CD14-positive monocyte (primary cell): ENCODE measurements at regions not wholly inside any gene's neighbourhood (a gene's known extent, or its start where the extent isn't known, plus 50 kb on each side); places are given as distances from the start of the nearest gene placed in this dataset.

ENCODE experiments used
- DNase-seq, 3 donors: peaks; one replicate each; pipeline ENCODE4 v3.0.0-alpha.2; 2011 to 2022
- H2AFZ ChIP-seq: 2 replicates; pipeline ENCODE4 v1.6.0; 2012; ENCODE audit warnings: mild to moderate bottlenecking, low read depth, low read length, inconsistent platforms; ENCODE audit not compliant: insufficient read depth, poor library complexity, severe bottlenecking
- H3K27ac ChIP-seq, 2 donors: 1 replicate in 1 of 2; 2 replicates in 1 of 2; pipeline ENCODE4 v1.5.1; 2012 to 2013; ENCODE audit warnings: low read length in 2 of 2, control low read depth in 1 of 2, inconsistent platforms in 1 of 2, low read depth in 1 of 2, mild to moderate bottlenecking in 1 of 2
- H3K27me3 ChIP-seq, 2 donors: one replicate each; pipeline versions ENCODE4 v1.6.0 to v1.6.1; 2011 to 2013; ENCODE audit warnings: low read length in 2 of 2; ENCODE audit not compliant: control insufficient read depth in 2 of 2, insufficient read depth in 2 of 2
- H3K36me3 ChIP-seq, 2 donors: replicated peaks in 1 of 2; 1 replicate in 1 of 2; 2 replicates in 1 of 2; pipeline versions ENCODE4 v1.5.1 to v1.6.1; 2012 to 2013; ENCODE audit warnings: low read length in 2 of 2, control low read depth in 1 of 2, inconsistent platforms in 1 of 2, mild to moderate bottlenecking in 1 of 2; ENCODE audit not compliant: insufficient read depth in 2 of 2, control insufficient read depth in 1 of 2
- H3K4me1 ChIP-seq, 2 donors: 1 replicate in 1 of 2; 2 replicates in 1 of 2; pipeline versions ENCODE4 v1.5.1 to v1.6.1; 2012 to 2013; ENCODE audit warnings: low read length in 2 of 2, control low read depth in 1 of 2, inconsistent platforms in 1 of 2, mild to moderate bottlenecking in 1 of 2, moderate library complexity in 1 of 2; ENCODE audit not compliant: insufficient read depth in 2 of 2, control insufficient read depth in 1 of 2
- H3K4me2 ChIP-seq: replicated peaks from 2 replicates; pipeline ENCODE3; 2012; ENCODE audit warnings: low read length, moderate library complexity, mild to moderate bottlenecking; ENCODE audit not compliant: poor library complexity, severe bottlenecking; ENCODE audit errors: extremely low read depth
- H3K4me3 ChIP-seq, 3 experiments: fragments of 200-600 bp in 1 of 3; sonication (generic) in 1 of 3; replicated peaks in 1 of 3; 1 replicate in 2 of 3; 2 replicates in 1 of 3; pipeline ENCODE4 v1.5.1; 2011 to 2013; ENCODE audit warnings: low read length in 3 of 3, mild to moderate bottlenecking in 3 of 3, control low read depth in 2 of 3, low read depth in 2 of 3, inconsistent platforms in 1 of 3, moderate library complexity in 1 of 3
- H3K79me2 ChIP-seq: 2 replicates; pipeline ENCODE4 v1.6.0; 2012; ENCODE audit warnings: mild to moderate bottlenecking, control low read depth, inconsistent platforms, low read length, moderate library complexity; ENCODE audit not compliant: insufficient read depth
- H3K9ac ChIP-seq: 2 replicates; pipeline ENCODE4 v1.6.0; 2017; ENCODE audit warnings: low read length, mild to moderate bottlenecking; ENCODE audit not compliant: insufficient read depth, poor library complexity, severe bottlenecking
- H3K9me3 ChIP-seq, 2 donors: replicated peaks in 1 of 2; 1 replicate in 1 of 2; 2 replicates in 1 of 2; pipeline versions ENCODE4 v1.5.1 to v1.6.1; 2012 to 2013; ENCODE audit warnings: low read length in 2 of 2, control low read depth in 1 of 2; ENCODE audit not compliant: control insufficient read depth in 1 of 2, insufficient read depth in 1 of 2
- H4K20me1 ChIP-seq: 2 replicates; pipeline ENCODE4 v1.6.0; 2012; ENCODE audit warnings: mild to moderate bottlenecking, low read length, control low read depth, moderate library complexity; ENCODE audit not compliant: insufficient read depth
- H3K27ac Mint-ChIP-seq, 7 donors: one replicate each; pipeline ENCODE4 v1.8.0; 2020; ENCODE audit warnings: mild to moderate bottlenecking in 7 of 7, mixed read lengths in 7 of 7, moderate library complexity in 6 of 7, inconsistent platforms in 2 of 7
- H3K27me3 Mint-ChIP-seq, 3 donors: one replicate each; pipeline ENCODE4 v1.8.0; 2021 to 2022; ENCODE audit warnings: low read depth in 3 of 3, mild to moderate bottlenecking in 3 of 3, mixed read lengths in 3 of 3, moderate library complexity in 3 of 3, inconsistent platforms in 1 of 3
- H3K36me3 Mint-ChIP-seq, 2 donors: one replicate each; pipeline ENCODE4 v1.8.0; 2020; ENCODE audit warnings: mixed read lengths in 2 of 2, inconsistent platforms in 1 of 2, mild to moderate bottlenecking in 1 of 2
- H3K4me1 Mint-ChIP-seq: one replicate; pipeline ENCODE4 v1.8.0; 2020; ENCODE audit warnings: mild to moderate bottlenecking, mixed read lengths
- H3K4me3 Mint-ChIP-seq, 2 donors: one replicate each; pipeline ENCODE4 v1.8.0; 2020; ENCODE audit warnings: mild to moderate bottlenecking in 2 of 2, mixed read lengths in 2 of 2, moderate library complexity in 1 of 2
- H3K9me3 Mint-ChIP-seq, 7 donors: one replicate each; pipeline ENCODE4 v1.8.0; 2020 to 2022; ENCODE audit warnings: mixed read lengths in 7 of 7, mild to moderate bottlenecking in 6 of 7, moderate library complexity in 6 of 7, inconsistent platforms in 2 of 7
- WGBS: methylation state at CpG from one replicate; pipeline ENCODE4 v1.1.5; 2013; ENCODE audit warnings: missing lambda C conversion rate; ENCODE audit not compliant: insufficient coverage; 5-methylcytosine and 5-hydroxymethylcytosine counted together
- intact Hi-C, 2 donors: fragments of 100-400 bp; cut with micrococcal nuclease; formaldehyde crosslinking; loops; one replicate each; pipeline versions ENCODE4 v1.15.0 to v1.15.1; 2023
- TF ChIP-seq, protein P1 (sequence below): fragments of 200-600 bp; IDR thresholded peaks from one replicate; pipeline ENCODE4 v1.8.0; 2022; ENCODE audit warnings: antibody characterized with exemption, mild to moderate bottlenecking

DNA sequence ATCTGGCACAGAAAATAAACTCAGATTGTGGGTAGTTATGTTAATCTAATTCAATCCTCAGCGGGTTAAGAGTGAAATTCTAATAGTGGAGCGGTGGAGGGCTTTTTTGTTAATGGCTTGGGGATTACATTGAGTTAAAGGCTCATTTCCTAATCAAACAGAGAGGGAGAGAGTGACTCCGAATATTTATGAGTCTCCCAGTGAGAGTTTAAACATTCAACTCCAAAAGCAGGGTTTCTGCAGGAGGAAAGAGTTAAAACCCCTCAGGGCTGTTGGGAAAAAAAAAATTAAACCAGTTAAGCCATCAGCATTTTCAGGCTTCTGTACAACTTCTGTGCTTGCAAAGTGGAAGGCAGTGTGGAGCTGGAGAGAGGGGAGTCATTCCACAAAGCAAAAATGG is 62.1 kb upstream of the ESRRB start:
- H3K79me2 ChIP-seq = no peaks in the 10 kb centered on the region
- H3K27me3 ChIP-seq = peaks cover 18 to 34% of the 10 kb centered on the region in 2 donors
- no peaks in the 10 kb centered on the region for H4K20me1 ChIP-seq
- no peak overlapping the region for H2AFZ ChIP-seq
- Mint-ChIP-seq H3K4me1 (no peaks in the 10 kb centered on the region), H3K4me3 (no peak overlapping the region), H3K27ac (no peak overlapping the region), H3K27me3 (peaks cover 36 to 47% (median 45%) of the 10 kb centered on the region in 3 donors), H3K36me3 (no peaks in the 10 kb centered on the region), H3K9me3 (peaks cover 0 to 2% (median 0%) of the 10 kb centered on the region in 7 donors)
- TF ChIP-seq, protein P1, sequence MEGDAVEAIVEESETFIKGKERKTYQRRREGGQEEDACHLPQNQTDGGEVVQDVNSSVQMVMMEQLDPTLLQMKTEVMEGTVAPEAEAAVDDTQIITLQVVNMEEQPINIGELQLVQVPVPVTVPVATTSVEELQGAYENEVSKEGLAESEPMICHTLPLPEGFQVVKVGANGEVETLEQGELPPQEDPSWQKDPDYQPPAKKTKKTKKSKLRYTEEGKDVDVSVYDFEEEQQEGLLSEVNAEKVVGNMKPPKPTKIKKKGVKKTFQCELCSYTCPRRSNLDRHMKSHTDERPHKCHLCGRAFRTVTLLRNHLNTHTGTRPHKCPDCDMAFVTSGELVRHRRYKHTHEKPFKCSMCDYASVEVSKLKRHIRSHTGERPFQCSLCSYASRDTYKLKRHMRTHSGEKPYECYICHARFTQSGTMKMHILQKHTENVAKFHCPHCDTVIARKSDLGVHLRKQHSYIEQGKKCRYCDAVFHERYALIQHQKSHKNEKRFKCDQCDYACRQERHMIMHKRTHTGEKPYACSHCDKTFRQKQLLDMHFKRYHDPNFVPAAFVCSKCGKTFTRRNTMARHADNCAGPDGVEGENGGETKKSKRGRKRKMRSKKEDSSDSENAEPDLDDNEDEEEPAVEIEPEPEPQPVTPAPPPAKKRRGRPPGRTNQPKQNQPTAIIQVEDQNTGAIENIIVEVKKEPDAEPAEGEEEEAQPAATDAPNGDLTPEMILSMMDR = no peak
- no peak for DNase-seq
- no peaks in the 10 kb centered on the region for H3K4me1 ChIP-seq
- no peaks in the 10 kb centered on the region for H3K9me3 ChIP-seq
- WGBS = no CpG with 5 or more reads among the region's 3 CpGs
- H3K4me3 ChIP-seq = no peak overlapping the region
- H3K4me2 ChIP-seq = no peak overlapping the region
- no peaks in the 10 kb centered on the region for H3K36me3 ChIP-seq
- intact Hi-C loops = no loop called here
- H3K27ac ChIP-seq = no peak overlapping the region
- H3K9ac ChIP-seq = no peak overlapping the region

- Histone ChIP-seq H3K4me2 (no peak overlapping the region), H3K36me3 (no peaks in the 10 kb centered on the region), H4K20me1 (no peaks in the 10 kb centered on the region), H2AFZ (no peak overlapping the region), H3K9ac (no peak overlapping the region), H3K9me3 (no peaks in the 10 kb centered on the region), H3K27ac (no peak overlapping the region), H3K79me2 (no peaks in the 10 kb centered on the region), H3K4me1 (no peaks in the 10 kb centered on the region), H3K27me3 (peaks cover 18 to 31% of the 10 kb centered on the region in 2 donors), H3K4me3 (no peak overlapping the region)
- 74% methylated on average over 4 of the region's 7 CpGs for WGBS
- no peaks in the 10 kb centered on the region for H3K4me1 Mint-ChIP-seq
- H3K4me3 Mint-ChIP-seq = no peak overlapping the region
- H3K9me3 Mint-ChIP-seq = peaks cover 0 to 2% (median 0%) of the 10 kb centered on the region in 7 donors
- no peaks in the 10 kb centered on the region for H3K36me3 Mint-ChIP-seq
- TF ChIP-seq, protein P1 = no peak
- intact Hi-C loops = no loop called here
- no peak overlapping the region for H3K27ac Mint-ChIP-seq
- DNase-seq = no peak
- H3K27me3 Mint-ChIP-seq = peaks cover 36 to 44% (median 40%) of the 10 kb centered on the region in 3 donors
Observed at GRCh38 chr14:76314521-76315034, 61.4 kb upstream of the ESRRB start.
